ENCODE measurements at regions not wholly inside any gene's neighbourhood (a gene's known extent, or its start where the extent isn't known, plus 50 kb on each side); places are given as distances from the start of the nearest gene placed in this dataset.

DNA sequence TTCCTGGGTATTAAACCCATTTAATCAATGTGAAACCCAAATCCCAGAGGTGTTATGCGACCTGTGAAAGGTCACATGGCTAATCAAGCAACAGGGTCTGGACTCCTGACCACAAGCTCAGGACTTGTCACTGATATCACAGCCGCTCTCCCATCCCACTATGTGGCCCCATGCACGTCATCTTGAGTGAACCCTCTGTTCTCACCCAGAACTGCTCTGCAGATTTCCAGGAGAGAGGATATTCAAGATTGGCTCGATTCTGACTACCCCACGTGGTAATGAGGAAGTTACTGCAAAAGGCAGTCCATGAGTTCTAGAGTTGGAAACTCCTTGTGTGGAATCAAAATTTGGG, 173.5 kb upstream of the ETV3 start:
- no peak for TF ChIP-seq CTCF (conservative IDR thresholded peaks at IDR 0.05 in 1 of 2, IDR thresholded peaks at IDR 0.05 in 1 of 2; ENCODE audit: extremely low read depth in 1 of 2, insufficient read depth in 1 of 2, low read depth in 1 of 2, low read length in 2 of 2)
- TF ChIP-seq EZH2 (IDR thresholded peaks at IDR 0.05; ENCODE audit: borderline replicate concordance, low read length), result no peak
